NOMO-1 treated with dmso at 0.1 percent for 144 hours (cell line): ENCODE measurements at regions not wholly inside any gene's neighbourhood (a gene's known extent, or its start where the extent isn't known, plus 50 kb on each side); places are given as distances from the start of the nearest gene placed in this dataset.

Experiments
- DNase-seq: peaks from one replicate; lab custom pipeline; 2025; ENCODE audit not compliant: unreplicated experiment; lab: John Stamatoyannopoulos, UW

DNA sequence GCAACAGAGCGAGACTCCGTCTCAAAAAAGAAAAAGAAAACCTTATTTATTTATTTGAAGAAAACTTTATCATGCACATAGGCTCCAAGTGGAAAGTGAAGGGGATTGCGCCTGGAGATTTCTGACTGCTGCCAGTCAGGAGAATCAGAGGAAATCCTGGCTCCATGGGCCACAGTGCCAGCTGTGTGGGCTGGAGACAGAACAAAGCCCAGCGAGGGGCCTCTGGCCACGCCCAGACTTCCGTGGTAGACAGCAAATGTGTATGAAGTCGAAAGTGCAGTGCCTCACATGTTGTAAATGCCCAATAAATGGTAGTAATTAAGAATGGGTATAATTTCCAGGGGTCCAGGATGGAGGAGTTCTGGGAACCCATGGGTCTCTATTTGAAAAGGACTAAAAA is 75.8 kb upstream of the WWC1 start:
- DNase-seq, result no peak

DNA sequence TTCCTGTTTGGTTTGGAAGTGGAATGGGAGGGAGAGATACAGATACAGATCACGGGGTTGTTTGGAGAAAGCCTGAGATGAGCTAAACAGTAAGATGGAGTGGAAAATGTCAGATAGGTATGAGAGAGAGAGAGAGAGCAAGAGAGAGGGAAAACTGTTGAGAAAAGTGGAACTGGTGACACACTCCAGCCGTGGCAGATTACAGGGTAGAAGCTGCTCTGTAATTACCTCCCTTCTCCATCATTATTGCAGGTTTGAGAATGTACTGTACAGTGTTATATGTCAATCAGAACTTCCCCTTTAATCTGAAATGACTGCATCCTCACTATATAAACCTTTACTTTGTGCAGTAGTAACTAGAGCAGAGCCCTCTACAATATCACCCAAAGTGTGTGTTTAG is 74.5 kb upstream of the WWC1 start:
- DNase-seq, result no peak

DNA sequence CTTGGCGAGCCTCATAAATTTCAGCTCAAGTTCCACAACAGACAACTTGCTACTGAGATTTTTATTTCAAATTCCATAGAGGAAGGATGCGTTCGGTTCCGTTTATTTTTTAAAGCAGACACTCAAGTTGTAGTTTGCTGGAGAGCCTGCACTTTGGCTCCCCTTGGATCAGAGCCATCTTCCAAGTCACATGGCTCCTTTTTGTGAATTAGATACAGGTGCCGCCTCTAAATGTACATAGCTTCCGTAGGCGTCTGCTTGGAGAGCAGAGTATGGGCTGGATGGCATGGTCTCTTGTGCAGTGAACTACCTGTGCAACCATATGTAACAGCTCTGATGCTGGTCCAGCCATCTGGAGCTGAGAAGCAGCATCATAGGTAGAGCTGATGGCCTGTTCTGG is 73.9 kb upstream of the WWC1 start:
- no peak for DNase-seq

DNA sequence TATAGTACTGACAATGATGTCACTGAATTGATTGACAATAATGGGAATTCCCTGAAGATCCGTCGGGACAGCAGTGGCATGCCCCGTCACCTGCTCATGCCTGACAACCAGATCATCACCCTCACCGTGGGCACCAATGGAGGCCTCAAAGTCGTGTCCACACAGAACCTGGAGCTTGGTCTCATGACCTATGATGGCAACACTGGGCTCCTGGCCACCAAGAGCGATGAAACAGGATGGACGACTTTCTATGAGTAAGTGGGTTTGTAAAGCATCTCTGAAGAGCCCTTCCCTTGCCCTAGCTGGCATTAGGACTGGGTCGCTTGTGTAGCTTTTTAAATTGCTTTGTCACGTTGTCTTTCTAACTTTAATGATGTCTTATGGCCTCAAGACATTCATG is 72.7 kb upstream of the WWC1 start:
- no peak for DNase-seq

DNA sequence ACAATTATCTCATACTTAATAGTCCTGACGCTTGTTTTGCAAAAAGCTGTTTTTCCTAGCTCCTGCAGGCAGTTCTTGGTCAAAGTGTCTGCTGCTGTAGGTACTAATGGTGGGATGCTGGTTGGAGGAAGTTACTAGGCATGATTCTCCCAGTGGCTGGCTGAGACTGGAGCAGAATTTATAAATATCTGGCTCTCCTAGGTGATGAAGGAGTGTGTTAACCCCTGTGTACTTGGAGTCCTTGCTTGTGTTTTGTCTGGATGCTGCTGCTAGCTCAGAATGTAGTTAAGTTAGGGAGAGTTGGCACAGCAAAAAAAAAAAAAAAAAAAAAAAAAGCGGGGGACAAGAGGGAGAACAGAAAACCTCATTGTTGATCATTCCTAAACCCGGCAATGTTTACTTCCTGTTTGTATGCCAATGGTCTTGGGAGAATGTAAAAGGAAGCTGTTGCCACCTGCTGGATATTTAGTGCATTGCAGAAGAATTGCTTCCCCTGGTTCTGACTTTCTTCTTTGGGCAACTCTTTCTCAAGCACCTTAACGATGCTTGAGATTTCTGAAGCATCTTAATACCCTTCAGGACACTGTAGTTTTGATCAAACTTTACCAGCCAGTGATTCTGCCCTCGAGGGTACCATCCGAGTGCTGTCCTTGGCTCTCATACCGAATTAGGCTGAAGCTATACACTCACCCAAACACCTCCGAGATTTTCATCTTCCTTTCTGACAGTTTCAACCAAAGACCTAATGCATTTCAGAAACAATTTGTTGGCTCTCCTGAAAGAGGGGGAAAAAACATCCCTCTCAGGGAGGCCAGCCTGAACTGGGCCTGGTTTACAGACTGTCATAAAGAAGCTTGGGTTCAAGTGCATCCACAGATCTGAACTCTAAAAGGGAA is 71.7 kb upstream of the WWC1 start:
- peak; percentile 18 for DNase-seq

DNA sequence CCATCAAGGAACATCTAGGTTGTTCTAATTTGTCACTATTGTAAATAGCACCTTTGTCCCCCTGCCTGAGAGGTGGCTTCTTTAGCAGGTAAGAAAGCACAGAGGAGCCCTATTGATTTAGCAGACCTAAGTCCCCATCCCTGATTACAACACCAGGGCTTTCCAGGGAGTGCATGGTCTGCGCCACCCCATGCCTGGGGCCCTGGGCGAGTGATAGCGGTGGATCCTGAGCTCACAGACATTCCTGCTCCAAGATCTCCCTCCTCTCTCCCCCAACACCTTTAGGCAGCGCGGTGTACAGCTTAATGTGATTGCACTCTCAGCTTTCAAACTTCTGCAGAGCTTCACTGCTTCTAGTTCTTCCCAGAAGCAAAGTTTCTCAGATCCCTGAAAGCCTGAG is 67.4 kb upstream of the WWC1 start:
- DNase-seq, result no peak

DNA sequence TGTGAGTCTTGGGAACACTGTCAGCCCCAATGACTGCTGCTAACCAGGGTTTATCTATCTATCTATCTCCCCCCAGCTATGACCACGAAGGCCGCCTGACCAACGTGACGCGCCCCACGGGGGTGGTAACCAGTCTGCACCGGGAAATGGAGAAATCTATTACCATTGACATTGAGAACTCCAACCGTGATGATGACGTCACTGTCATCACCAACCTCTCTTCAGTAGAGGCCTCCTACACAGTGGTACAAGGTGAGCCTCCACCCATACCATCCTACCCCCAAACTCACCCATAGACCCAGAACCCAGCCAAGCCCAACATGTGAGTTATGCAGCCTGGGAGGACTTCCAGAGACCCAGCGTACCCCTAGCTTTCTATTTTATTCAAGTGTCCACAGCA is 65.4 kb upstream of the WWC1 start:
- DNase-seq, result no peak

DNA sequence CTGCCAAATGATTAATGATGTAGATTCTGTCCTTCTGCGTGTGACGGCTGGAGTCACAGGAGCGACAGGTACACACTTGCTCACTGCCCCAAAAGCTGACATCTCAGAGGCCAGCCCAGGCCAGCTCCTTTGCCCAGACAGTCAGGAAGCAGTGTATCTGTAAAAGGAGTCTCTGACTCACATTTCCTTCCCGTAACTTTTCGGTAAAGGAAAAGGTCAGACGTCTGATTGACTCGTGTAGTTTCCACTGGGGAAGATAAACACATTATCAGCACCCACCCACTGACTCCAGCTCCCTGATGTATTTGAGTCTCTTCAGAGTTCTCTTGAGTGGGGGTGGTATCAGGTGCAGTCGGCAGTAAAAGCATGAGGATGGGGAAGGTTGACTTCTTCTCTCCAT is 64.4 kb upstream of the WWC1 start:
- no peak for DNase-seq

DNA sequence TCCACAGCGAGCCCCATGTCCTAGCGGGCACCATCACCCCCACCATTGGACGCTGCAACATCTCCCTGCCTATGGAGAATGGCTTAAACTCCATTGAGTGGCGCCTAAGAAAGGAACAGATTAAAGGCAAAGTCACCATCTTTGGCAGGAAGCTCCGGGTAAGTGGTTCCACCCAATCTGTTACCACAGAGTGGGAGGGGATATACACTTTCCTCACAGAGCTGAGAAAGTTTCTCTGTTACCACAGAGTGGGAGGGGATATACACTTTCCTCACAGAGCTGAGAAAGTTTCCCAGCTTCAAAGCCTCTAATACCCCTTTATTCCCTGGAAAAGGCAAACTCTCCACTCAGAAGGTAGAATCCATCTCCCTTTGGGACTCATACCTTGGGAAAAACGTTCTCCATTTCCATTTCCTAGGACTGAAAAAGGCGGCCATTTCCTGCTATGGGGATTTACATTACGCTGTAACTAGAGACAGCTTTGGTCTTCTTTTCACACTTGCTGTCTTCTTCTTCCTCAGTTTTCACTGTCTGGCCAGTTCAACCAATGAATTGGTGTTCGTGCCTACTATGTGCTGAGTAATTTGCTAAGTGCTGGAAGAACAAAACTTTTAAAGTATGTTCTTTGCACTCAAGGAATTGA is 63.4 kb upstream of the WWC1 start:
- DNase-seq, result no peak

DNA sequence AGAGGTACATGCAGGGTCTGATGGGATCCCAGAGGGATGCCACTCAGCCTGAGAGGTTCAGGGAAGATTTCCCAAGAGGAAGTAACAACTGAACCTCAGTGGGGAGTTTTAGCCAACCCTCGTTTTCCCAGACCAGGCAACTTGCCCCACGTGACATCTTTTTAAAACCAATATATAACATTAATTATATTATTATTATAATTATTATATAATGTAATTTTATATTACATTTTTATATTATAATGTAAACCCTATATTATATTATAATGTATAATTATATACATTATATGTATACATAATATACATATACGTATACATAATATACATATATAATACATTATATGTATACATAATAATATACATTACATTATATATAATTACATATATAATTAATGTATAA is 62.8 kb upstream of the WWC1 start:
- no peak for DNase-seq

DNA sequence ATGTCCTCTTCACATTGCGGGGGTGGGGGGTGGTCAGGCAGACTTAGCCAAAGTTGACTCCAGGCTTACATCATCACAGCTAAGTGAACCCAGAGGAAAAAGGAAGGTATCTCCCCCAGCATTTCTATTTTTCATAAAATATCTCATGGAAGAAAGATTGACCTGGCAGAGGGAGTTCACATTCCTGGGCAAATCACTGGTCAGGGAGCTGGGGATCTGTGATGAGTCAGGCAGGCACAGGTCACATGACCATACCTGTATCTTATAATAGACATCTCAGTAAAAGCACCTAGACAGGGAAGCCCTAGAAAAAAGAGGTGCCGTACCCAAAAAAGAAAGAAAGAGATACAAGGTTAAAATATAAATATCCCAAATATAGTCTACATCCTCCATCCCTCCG is 57.3 kb upstream of the WWC1 start:
- DNase-seq, result no peak

DNA sequence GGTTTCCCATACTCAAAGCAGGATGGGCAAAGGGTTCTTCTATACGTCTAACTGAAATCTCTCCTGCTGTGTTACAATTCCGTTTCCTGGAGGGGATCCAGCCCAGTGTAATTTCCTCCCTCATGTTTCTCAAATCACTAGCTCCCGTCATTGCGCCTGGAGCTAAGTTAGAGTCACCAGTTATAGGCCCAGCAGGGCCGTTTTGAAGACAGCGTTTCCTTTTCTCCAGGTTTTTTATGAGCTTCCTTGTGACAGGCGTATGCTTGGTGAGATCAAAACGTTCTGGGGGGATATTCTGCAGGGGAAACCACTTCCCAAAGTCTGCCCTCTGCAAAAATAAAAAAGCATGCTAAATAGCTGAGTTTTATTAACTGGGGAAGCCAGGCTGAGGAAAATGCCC is 53.0 kb upstream of the WWC1 start:
- no peak for DNase-seq

DNA sequence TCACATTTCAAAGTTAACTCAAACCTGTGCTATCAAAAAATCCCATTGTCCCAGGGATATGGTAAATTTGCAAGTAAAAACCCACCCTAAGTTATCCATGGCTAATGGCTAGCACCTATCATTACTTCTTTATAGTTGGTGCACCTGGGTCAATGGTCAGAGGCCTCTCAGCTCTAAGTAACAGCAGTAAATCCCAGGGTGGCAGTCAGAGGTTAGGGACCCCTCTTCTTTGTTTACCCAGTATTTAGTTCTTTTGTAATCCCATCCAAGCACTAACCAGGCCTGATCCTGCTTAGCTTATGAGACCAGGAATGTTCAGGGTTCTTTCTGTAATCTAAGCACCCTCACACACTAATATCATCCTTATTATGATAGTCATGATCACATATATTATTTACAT is 52.1 kb upstream of the WWC1 start:
- no peak for DNase-seq
